GM21390 (cell line): ENCODE measurements at regions not wholly inside any gene's neighbourhood (a gene's known extent, or its start where the extent isn't known, plus 50 kb on each side); places are given as distances from the start of the nearest gene placed in this dataset.

ENCODE experiments used
- ATAC-seq: cut with Tn5 transposase; IDR thresholded peaks from one replicate; pipeline ENCODE4 v1.9.1; 2021; ENCODE audit not compliant: unreplicated experiment

- ATAC-seq, result no peak
Observed at GRCh38 chr9:80437091-80437640, 865.4 kb downstream of the TLE4 start.

DNA sequence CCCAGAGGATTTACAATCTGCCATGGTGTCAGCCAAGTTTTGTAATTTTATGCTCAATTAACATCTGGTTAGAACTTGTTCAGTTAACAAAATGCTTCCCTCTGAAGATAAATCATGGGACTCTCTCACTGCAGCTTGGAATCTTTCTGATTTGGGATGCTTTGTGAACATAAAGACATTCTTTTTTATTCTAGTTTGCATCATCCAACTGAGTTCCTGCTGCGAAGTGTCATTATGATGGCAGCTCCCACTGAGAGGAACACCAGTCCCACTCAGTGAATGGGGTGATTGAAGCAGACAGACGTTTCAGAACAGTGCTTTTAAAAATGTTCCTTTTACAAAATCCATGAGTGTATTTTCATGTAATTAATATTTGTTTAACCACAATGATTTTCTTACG, 863.8 kb downstream of the TLE4 start:
- no peak for ATAC-seq

DNA sequence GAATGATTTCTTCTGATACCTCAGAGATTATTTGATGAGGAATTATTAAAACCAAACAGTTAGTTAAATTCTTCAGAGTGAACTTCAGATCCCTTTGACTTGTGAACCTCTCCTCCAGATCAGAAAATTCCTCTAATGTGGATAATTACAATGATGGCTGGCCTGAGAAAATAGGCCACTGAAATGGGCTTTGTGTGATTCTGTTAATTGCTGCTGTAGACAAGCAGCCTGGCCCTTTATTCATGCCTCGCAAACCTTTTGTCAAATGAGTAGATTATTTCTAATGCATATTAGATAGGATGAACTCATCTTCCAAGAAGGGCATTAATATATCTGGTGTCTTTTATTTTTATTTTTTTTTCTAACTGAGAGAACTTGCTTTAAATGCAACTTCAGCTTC, 855.2 kb downstream of the TLE4 start:
- ATAC-seq, result no peak

DNA sequence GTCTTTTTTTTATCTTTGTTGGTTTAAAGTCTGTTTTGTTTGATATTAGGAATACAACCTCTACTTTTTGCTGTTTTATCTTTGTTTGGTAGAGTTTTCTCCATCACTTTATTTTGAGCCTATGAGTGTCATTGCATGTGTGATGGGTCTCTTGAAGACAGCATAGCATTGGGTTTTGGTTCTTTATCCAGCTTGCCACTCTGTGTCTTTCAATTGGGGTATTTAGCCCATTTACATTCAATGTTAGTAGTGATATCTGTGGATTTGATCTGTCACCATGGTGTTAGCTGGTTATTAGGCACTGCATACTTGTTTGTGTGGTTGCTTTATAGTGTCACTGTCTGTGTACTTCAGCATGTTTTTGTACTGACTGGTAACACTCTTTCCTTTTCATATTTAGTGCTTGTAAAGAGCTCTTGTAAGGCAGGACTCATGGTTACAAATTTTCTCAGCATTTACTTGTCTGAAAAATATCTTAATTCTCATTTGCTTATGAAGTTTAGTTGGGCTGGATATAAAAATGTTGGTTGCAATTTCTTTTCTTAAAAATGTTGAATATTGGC, 845.5 kb downstream of the TLE4 start:
- no peak for ATAC-seq

DNA sequence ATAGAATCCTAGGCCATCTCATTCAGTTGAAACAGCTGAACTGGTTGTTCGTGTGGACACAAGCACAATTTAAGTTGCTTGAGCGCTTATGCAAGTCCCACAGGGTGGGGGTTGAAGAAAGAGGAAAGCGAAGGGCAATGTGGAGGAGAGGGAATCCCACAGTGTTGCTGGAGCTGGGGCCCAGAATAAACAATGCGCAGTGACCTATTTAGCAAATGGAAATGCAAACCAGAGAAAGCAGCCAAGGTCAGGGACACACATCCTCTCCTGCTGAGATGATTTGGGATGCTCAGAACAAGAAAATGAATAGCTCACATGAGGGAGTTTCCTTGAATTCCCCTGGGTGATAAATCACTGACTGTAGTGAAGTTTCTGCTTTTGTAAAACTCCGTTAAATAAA, 838.3 kb downstream of the TLE4 start:
- no peak for ATAC-seq

- no peak for ATAC-seq
Observed at GRCh38 chr9:80407220-80407619, 835.5 kb downstream of the TLE4 start.

GRCh38 chr9:80401243-80401642, 829.5 kb downstream of the TLE4 start:
- no peak for ATAC-seq

DNA sequence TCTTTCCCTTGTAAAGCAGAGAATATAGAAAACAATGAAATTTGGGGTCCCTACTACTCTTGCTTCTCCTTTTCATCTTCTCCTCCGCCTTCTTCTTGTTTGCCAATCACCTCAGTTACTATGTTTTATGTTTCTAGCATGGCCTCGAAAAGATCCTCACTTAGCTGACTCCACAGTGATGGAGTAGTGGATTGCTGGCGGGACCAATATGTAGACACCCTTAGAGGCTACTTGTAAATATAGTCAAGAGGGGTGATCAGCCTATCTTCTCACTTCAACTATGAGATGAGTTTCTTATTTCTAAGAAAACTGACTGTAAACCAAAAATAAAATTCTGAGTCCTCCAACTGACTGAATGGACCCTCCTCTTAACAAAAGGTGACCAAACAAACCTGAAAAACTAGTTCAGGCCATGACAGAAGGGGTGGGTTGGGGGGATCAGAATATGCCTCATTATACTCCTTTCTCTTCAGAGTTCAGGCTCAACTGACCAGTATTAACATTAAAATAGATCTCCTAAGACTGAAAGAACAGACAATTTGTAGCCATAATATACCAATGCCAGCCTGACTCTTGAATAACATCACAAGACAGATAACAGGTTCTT, 829.0 kb downstream of the TLE4 start:
- ATAC-seq, result no peak

- no peak for ATAC-seq
Observed at GRCh38 chr9:80399606-80400005, 827.8 kb downstream of the TLE4 start.

- ATAC-seq, result no peak
Observed at GRCh38 chr9:80387828-80388227, 816.1 kb downstream of the TLE4 start.

DNA sequence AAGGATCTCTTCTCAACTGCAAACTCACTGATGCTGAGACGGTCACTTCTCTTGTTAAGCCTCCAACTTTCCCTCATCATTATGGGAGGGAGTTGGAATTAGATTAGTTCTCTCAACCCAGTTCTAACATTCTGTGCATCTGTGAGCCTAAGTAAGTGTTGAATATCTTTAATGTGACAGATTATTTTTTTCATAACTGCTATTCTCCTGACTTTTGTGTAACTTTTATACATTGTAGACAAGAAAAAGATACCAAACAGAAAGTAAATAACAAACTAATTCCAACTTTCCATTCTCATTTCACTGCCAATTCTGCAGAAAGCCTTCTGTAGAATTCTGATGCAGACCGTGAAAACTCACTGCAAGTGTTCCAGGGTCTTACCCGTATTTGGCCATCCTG, 813.5 kb downstream of the TLE4 start:
- no peak for ATAC-seq

DNA sequence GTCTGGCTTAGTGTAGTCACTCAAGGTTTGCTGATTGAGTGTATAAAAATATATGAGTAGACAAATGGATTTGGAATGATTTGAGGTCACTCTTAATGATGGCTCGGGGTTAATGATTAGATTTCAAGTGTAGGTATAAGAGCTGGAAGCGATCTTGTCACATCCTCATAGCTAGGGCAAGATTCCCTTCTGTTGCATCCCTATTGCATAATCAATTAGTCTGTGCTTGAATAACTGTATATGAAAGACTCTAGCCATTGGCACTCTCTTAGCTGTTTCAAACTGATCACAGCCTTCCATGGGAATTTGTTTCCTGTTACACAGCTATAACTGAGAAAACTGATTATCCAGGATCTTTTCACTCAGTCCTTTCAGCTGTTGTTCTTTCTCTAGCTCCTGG, 811.6 kb downstream of the TLE4 start:
- no peak for ATAC-seq

DNA sequence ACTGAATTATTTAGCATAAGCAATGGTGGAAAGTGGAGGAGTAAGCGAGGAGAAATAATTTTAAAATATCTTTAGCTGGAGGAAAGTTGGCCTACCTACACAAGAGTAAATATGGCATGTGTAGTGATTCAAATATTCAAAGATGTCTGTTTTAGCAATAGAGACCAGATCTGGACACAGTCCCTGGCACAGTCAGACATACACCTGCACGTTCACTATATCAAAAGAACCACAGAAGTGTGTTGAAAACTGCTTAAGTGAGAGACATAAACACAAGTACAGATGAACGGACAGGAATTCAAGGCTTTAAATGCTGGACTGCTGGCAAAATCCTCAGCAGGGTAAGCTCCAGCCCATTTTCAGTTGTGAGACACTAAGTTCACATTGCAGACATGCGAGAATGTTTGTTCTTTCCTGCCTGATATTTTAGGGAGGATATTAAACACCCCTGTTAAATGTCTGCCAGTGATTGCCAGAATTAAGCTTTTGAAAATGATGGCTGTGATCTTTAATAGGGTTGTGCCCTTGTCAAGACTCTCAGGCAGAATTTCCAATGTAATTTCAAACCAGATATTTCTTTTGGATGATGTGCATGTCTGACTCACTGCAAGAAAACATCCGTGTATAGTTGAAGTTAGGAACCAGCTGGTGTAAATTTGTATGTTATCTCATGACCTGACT, 810.6 kb downstream of the TLE4 start:
- no peak for ATAC-seq

DNA sequence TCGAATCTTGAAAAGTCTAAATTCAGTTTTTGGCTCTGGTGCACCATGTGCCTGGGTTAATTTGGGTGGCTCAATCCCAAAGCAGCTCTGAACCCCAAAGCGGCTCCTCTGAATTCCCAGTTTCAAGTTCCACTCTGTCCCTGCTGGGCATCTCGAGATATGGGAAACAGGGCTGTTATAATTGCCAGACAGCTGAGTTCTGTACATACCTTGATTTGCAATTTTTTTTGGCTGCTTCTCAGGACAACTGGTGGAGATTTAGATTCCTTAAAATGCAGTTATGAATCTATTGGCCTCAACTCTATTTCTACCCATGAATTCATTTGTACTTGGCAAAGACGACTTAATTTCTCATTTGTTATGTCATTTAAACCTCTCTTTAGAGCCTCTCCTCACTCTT, 808.5 kb downstream of the TLE4 start:
- no peak for ATAC-seq

- ATAC-seq, result no peak
Observed at GRCh38 chr9:80378669-80379293, 807.0 kb downstream of the TLE4 start.

DNA sequence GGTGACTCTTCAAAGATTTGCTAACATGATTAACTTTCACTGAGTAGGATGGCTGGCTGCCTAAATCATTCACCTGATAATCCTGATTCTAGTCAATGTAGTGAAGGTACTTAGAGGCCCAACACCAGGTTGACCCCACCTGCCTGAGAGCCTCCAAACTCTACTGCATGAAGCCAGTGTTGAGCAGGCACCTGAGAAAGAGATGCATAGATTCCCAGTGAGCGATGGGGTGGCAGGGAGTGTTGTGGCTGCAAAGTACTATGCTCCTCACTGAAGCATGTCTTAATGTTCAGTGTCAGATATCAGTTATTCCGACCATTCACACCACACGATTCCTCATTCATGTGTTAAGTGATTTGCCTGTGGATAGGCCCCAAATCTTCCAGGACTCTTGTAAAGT, 804.4 kb downstream of the TLE4 start:
- no peak for ATAC-seq

DNA sequence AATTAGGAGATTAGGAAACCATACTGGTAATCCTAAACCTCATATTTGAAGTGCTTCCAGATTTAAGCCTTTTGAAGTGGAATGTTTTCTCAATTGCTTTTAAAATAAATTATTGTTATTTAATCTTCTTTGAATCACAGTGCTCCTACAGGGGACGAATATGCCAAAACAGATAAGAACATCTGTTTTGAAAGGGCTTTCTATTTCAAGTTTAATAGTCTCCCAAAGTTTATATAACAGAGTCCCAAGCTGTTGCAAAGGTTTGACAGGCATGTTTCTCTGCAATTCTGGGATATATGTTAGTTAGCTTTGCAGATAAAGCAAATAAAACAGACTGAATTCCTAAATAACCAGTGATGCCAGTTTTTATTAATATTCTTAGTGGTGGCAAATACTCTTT, 803.7 kb downstream of the TLE4 start:
- no peak for ATAC-seq

- ATAC-seq, result no peak
Observed at GRCh38 chr9:80369641-80370040, 797.9 kb downstream of the TLE4 start.

DNA sequence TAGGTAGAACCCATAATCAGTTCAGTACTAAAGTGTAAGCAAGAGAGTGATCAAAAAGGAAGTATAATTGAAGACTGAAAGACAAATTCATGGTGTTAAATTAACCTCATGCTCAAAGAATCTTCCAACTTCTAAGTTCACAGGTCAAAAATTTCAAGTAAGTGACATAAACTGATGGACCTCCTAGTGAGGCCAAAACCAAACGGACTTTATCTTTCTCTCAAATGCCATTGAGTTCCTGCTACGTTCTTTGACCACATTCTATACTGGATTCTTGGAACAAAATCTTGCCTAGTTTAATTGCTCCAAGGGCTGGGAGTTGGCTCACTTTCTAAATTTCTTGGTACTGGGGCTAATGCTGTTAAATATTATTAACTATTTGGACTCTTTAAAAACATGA, 794.9 kb downstream of the TLE4 start:
- ATAC-seq, result no peak

DNA sequence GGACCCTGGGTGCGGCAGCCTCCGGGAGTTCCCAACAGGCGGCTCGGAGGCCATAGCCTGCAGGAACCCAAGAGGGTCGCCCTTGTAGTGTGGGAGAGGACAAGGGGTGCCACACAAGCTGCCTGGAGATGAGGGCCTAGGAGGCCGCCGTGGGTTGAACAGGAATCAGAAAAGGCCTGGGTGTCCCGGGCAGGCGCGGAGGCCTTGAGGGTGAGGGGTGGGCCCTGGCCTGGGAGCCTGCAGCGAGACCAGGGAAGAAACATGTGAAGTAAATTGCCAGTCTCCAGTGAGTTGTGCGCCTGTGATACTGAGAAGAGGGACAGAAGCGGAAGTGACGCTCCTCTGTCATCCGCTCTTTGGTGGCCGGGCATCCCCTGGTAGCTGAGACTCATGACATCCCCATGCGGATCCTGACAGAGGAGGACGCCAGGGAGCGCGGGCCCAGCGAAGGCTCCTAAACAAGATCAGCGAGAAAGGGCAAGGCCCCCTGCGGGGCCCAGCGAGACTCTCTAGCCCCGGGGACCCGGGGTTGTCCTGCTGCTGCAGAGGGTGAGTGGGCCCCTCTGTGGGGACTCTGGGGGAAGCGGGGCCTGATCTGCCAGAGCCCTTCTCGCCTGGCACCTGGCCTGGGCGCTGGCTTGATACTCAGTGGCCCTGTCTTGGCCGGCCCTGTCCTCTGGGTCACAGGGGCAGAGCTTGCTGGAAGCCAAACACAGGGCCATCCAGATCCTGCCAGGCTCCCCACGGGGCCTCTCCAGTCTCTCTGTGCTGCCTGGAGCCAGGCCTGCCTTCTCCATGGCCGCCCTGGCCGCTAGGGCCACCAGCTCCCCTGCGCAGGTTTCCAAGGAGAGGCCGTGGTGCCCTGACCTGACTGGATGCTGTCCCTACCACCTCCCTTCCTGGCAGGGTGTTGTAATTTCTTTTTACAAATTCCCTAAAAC, 788.4 kb downstream of the TLE4 start:
- ATAC-seq, result no peak

GRCh38 chr9:80359291-80359690, 787.5 kb downstream of the TLE4 start:
- no peak for ATAC-seq
